ENCODE measurements at regions not wholly inside any gene's neighbourhood (a gene's known extent, or its start where the extent isn't known, plus 50 kb on each side); places are given as distances from the start of the nearest gene placed in this dataset.
"Not testable (repeated sequence)": the region's sequence is repeated elsewhere in the genome, so short reads cannot be mapped to it uniquely, and the experiment has no call there.

- no peak for DNase-seq
Observed at GRCh38 chr10:60564475-60564874, 174.8 kb upstream of the ANK3 start.

GRCh38 chr10:60560451-60560850 lies 170.8 kb upstream of the ANK3 start:
- no peak for DNase-seq

- DNase-seq: no peak
Observed at GRCh38 chr10:60555700-60556099, 166.0 kb upstream of the ANK3 start.

- no peak for DNase-seq
Observed at GRCh38 chr10:60549686-60550085, 160.0 kb upstream of the ANK3 start.

GRCh38 chr10:60542657-60543056 lies 153.0 kb upstream of the ANK3 start:
- no peak for DNase-seq

GRCh38 chr10:60541451-60541850 lies 151.8 kb upstream of the ANK3 start:
- no peak for DNase-seq

- DNase-seq: no peak
Observed at GRCh38 chr10:60537697-60538096, 148.0 kb upstream of the ANK3 start.

GRCh38 chr10:60536529-60537114 lies 146.9 kb upstream of the ANK3 start:
- DNase-seq: no peak

- no peak for DNase-seq
Observed at GRCh38 chr10:60535427-60535826, 145.8 kb upstream of the ANK3 start.

- no peak for DNase-seq
Observed at GRCh38 chr10:60534761-60535389, 145.2 kb upstream of the ANK3 start.

GRCh38 chr10:60532696-60533468 lies 143.2 kb upstream of the ANK3 start:
- no peak for DNase-seq

GRCh38 chr10:60531006-60531405 lies 141.3 kb upstream of the ANK3 start:
- no peak for DNase-seq

- no peak for DNase-seq
Observed at GRCh38 chr10:60527676-60528075, 138.0 kb upstream of the ANK3 start.

GRCh38 chr10:60525716-60526585 lies 136.3 kb upstream of the ANK3 start:
- DNase-seq: no peak

GRCh38 chr10:60524541-60524940 lies 134.9 kb upstream of the ANK3 start:
- DNase-seq: no peak

GRCh38 chr10:60523371-60523770 lies 133.7 kb upstream of the ANK3 start:
- not testable (repeated sequence) for DNase-seq

GRCh38 chr10:60522617-60523016 lies 132.9 kb upstream of the ANK3 start:
- no peak for DNase-seq

- DNase-seq: no peak
Observed at GRCh38 chr10:60521974-60522405, 132.3 kb upstream of the ANK3 start.

- no peak for DNase-seq
Observed at GRCh38 chr10:60518745-60519144, 129.1 kb upstream of the ANK3 start.

GRCh38 chr10:60517805-60518204 lies 128.1 kb upstream of the ANK3 start:
- no peak for DNase-seq

GRCh38 chr10:60513281-60513680 lies 123.6 kb upstream of the ANK3 start:
- DNase-seq: no peak

- no peak for DNase-seq
Observed at GRCh38 chr10:60511477-60512229, 122.0 kb upstream of the ANK3 start.

All from left hindlimb (tissue), 1 donor.